Superior temporal gyrus (tissue), 1 donor: ENCODE measurements at regions not wholly inside any gene's neighbourhood (a gene's known extent, or its start where the extent isn't known, plus 50 kb on each side); places are given as distances from the start of the nearest gene placed in this dataset.

Experiments
- DNase-seq: peaks from one replicate; pipeline ENCODE4 v3.0.0-alpha.2; 2016; ENCODE audit errors: extremely low spot score

- no peak for DNase-seq
Observed at GRCh38 chr7:106808967-106809635, 56.0 kb upstream of the PIK3CG start.

- DNase-seq, result no peak
Observed at GRCh38 chr7:106811472-106811871, 53.6 kb upstream of the PIK3CG start.

DNA sequence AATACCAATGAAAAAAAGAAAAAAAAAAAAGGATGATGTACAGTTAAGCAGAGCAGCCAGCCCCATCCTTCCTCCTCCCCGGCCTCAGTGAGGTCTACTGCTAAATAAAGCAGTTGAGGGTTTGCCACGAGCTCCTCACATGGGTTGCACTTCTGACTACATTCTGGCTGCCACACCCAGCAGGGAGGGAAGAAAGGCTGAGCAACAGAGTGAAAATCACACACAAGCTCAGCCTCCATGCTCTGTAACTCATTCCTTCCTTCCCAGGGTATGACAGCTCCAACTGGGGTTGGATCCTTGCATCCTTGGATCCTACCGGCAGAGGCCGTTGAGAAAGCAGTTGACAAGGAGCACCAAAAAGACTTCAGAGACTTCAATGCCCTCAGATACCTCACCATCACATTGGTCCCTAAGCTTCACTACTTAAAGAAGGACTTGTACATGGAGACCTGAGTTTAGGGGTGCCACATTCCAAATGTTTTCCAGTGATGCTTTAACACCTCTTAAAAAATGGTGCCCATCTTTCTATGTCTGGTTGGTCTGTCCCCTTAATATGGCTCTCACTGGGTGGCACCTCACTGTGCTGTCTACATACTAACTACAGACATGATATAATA, 52.9 kb upstream of the PIK3CG start:
- no peak for DNase-seq

GRCh38 chr7:106813705-106814305, 51.3 kb upstream of the PIK3CG start:
- no peak for DNase-seq

GRCh38 chr7:106814887-106815286, 50.2 kb upstream of the PIK3CG start:
- DNase-seq, result no peak
